ENCODE measurements at regions not wholly inside any gene's neighbourhood (a gene's known extent, or its start where the extent isn't known, plus 50 kb on each side); places are given as distances from the start of the nearest gene placed in this dataset.

DNA sequence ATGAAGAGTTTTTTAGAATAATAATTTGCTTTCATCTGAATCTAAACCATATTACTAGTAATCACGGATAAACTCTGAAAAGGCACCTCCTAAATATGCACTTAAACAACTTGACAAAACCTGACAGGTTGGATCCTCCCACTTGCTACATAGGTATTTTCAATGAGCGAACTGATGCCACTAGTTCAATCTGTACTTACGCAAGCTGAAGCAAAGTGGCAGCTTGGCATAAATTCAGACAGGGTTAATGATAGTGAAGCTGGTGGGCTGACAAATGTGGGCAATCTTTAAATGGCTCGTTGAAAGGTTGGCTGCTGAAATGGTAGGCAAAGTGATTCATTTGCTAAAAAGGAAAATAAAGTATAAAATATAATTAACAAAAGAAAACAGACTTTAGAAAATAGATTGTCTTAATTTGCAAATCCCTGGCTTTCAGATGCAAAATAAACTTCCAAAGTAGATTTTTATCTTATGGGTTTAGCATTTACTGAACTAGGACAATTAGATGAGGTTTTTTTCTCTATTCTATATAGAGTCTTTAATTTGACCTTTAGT is 1713.5 kb upstream of the SLC39A10 start:
- no peak overlapping the region for H3K4me3 ChIP-seq (replicated peaks in 1 of 3; ENCODE audit: insufficient read depth in 1 of 3, low read depth in 1 of 3, low read length in 3 of 3)
- no peak overlapping the region for H3K27ac ChIP-seq (ENCODE audit: insufficient read depth, low read depth, low read length)
- H3K9ac ChIP-seq (replicated peaks; ENCODE audit: extremely low read depth, insufficient read depth, low read length): no peak overlapping the region
- TF ChIP-seq EZH2 (IDR thresholded peaks at IDR 0.05; ENCODE audit: borderline replicate concordance, low read depth, low read length, severe bottlenecking): no peak
- no peak for TF ChIP-seq MYC (IDR thresholded peaks at IDR 0.05; ENCODE audit: low read depth, low read length)
- TF ChIP-seq GATA2 (IDR thresholded peaks at IDR 0.05; ENCODE audit: insufficient read depth, insufficient read length, low read depth, low read length): no peak
- no peak for TF ChIP-seq POLR2A (IDR thresholded peaks at IDR 0.05; ENCODE audit: low read depth, low read length)
- TF ChIP-seq POLR2AphosphoS5 (IDR thresholded peaks at IDR 0.05; ENCODE audit: insufficient read depth, low read depth, low read length): no peak
- TF ChIP-seq JUN (IDR thresholded peaks at IDR 0.05; ENCODE audit: borderline replicate concordance, insufficient read depth, insufficient read length, low read depth): no peak
- no peak overlapping the region for H3K4me2 ChIP-seq (ENCODE audit: insufficient read depth, low read length)
- FAIRE-seq: no peak
- POLR2A ChIA-PET: no interaction called here
- H3K79me2 ChIP-seq (ENCODE audit: control insufficient read depth, insufficient read depth, low read length): no peaks in the 10 kb centered on the region
- no peaks in the 10 kb centered on the region for H3K9me1 ChIP-seq (replicated peaks; ENCODE audit: control insufficient read depth, extremely low read depth, insufficient read depth, low read length)
- H3K36me3 ChIP-seq (ENCODE audit: control insufficient read depth in 2 of 2, extremely low read depth in 1 of 2, insufficient read depth in 2 of 2, low read length in 2 of 2): no peaks in the 10 kb centered on the region
- CTCF ChIA-PET: interaction anchor here (2.4 kb wide), 1 partner anchor 20 kb away, joined by 7 read pairs; no protein-coding TSS in a partner anchor
- H3K9me3 ChIP-seq (replicated peaks; ENCODE audit: control insufficient read depth, insufficient read depth, low read length): no peaks in the 10 kb centered on the region
- no peaks in the 10 kb centered on the region for H4K20me1 ChIP-seq (replicated peaks; ENCODE audit: control insufficient read depth, extremely low read depth, insufficient read depth, low read length)
- no TSS peak for BruUV-seq (replicated peaks)
- peak overlapping the region; percentile 3 for H2AFZ ChIP-seq (ENCODE audit: low read depth, low read length)
- H3K27me3 ChIP-seq (ENCODE audit: control insufficient read depth in 2 of 2, insufficient read depth in 2 of 2, low read length in 2 of 2): no peaks in the 10 kb centered on the region
- DNase-seq (ENCODE audit: low read depth, low spot score): no peak
- dilution Hi-C loops (cut with MboI; ENCODE audit: extremely low pct_ligation_motif_present, low sequenced_read_pairs): no loop called here
- intact Hi-C loops (cut with micrococcal nuclease): no loop called here
- H3K4me1 ChIP-seq (ENCODE audit: control insufficient read depth, extremely low read depth, insufficient read depth, low read length): no peaks in the 10 kb centered on the region

DNA sequence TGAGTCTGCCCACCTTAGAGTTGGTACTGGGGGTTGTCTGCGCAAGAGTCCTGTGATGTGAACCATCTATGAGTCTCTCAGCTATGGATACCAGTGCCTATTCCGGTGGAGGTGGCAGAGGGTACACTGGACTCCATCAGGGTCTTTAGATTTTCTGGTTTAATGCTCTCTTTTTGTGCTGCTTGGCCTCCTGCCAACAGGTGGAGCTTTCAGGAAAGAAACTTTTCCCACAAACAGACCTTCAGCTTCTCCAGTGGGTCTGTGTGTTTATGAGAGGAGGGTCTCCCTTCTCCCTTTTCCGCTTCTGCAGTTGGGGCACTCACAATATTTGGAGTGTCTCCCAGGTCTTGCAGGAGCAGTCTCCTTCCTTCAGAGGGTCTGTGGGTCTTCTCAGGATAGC is 1721.9 kb upstream of the SLC39A10 start:
- no TSS peak for BruUV-seq (replicated peaks)
- H3K4me1 ChIP-seq (ENCODE audit: control insufficient read depth, extremely low read depth, insufficient read depth, low read length): no peaks in the 10 kb centered on the region
- H3K27ac ChIP-seq (ENCODE audit: insufficient read depth, low read depth, low read length): no peak overlapping the region
- H3K9ac ChIP-seq (replicated peaks; ENCODE audit: extremely low read depth, insufficient read depth, low read length): no peak overlapping the region
- H3K27me3 ChIP-seq (ENCODE audit: control insufficient read depth in 2 of 2, insufficient read depth in 2 of 2, low read length in 2 of 2): no peaks in the 10 kb centered on the region
- intact Hi-C loops (cut with micrococcal nuclease): no loop called here
- H2AFZ ChIP-seq (ENCODE audit: low read depth, low read length): no peak overlapping the region
- FAIRE-seq (no peak), DNase-seq (ENCODE audit: low read depth, low spot score) (no peak)
- H4K20me1 ChIP-seq (replicated peaks; ENCODE audit: control insufficient read depth, extremely low read depth, insufficient read depth, low read length): no peaks in the 10 kb centered on the region
- ChIA-PET POLR2A (interaction anchor here (0.6 kb wide), 1 partner anchor 39 kb away, joined by 3 read pairs; no protein-coding TSS in a partner anchor), CTCF (interaction anchor here (1.7 kb wide), 1 partner anchor 28 kb away, joined by 6 read pairs; no protein-coding TSS in a partner anchor)
- TF ChIP-seq POLR2AphosphoS5 (IDR thresholded peaks at IDR 0.05; ENCODE audit: insufficient read depth, low read depth, low read length): no peak
- TF ChIP-seq GATA2 (IDR thresholded peaks at IDR 0.05; ENCODE audit: insufficient read depth, insufficient read length, low read depth, low read length): no peak
- TF ChIP-seq, protein P1, sequence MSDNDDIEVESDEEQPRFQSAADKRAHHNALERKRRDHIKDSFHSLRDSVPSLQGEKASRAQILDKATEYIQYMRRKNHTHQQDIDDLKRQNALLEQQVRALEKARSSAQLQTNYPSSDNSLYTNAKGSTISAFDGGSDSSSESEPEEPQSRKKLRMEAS (IDR thresholded peaks at IDR 0.05; ENCODE audit: insufficient read depth, insufficient read length): no peak
- no peak for TF ChIP-seq MYC (IDR thresholded peaks at IDR 0.05; ENCODE audit: low read depth, low read length)
- TF ChIP-seq FOS (IDR thresholded peaks at IDR 0.05; ENCODE audit: borderline replicate concordance, insufficient read depth, low read length): no peak
- TF ChIP-seq JUN (IDR thresholded peaks at IDR 0.05; ENCODE audit: borderline replicate concordance, insufficient read depth, insufficient read length, low read depth): no peak
- TF ChIP-seq, protein P2, sequence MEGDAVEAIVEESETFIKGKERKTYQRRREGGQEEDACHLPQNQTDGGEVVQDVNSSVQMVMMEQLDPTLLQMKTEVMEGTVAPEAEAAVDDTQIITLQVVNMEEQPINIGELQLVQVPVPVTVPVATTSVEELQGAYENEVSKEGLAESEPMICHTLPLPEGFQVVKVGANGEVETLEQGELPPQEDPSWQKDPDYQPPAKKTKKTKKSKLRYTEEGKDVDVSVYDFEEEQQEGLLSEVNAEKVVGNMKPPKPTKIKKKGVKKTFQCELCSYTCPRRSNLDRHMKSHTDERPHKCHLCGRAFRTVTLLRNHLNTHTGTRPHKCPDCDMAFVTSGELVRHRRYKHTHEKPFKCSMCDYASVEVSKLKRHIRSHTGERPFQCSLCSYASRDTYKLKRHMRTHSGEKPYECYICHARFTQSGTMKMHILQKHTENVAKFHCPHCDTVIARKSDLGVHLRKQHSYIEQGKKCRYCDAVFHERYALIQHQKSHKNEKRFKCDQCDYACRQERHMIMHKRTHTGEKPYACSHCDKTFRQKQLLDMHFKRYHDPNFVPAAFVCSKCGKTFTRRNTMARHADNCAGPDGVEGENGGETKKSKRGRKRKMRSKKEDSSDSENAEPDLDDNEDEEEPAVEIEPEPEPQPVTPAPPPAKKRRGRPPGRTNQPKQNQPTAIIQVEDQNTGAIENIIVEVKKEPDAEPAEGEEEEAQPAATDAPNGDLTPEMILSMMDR (IDR thresholded peaks at IDR 0.05; ENCODE audit: extremely low read depth in 1 of 2, insufficient read depth in 1 of 2, low read depth in 1 of 2, low read length in 2 of 2): no peak
- TF ChIP-seq EZH2 (IDR thresholded peaks at IDR 0.05; ENCODE audit: borderline replicate concordance, low read depth, low read length, severe bottlenecking): no peak
- no peaks in the 10 kb centered on the region for H3K9me1 ChIP-seq (replicated peaks; ENCODE audit: control insufficient read depth, extremely low read depth, insufficient read depth, low read length)
- H3K4me3 ChIP-seq (replicated peaks in 1 of 3; ENCODE audit: insufficient read depth in 1 of 3, low read depth in 1 of 3, low read length in 3 of 3): no peak overlapping the region
- no peaks in the 10 kb centered on the region for H3K36me3 ChIP-seq (ENCODE audit: control insufficient read depth in 2 of 2, extremely low read depth in 1 of 2, insufficient read depth in 2 of 2, low read length in 2 of 2)
- H3K79me2 ChIP-seq (ENCODE audit: control insufficient read depth, insufficient read depth, low read length): no peaks in the 10 kb centered on the region
- H3K4me2 ChIP-seq (ENCODE audit: insufficient read depth, low read length): no peak overlapping the region
- no peaks in the 10 kb centered on the region for H3K9me3 ChIP-seq (replicated peaks; ENCODE audit: control insufficient read depth, insufficient read depth, low read length)
- dilution Hi-C loops (cut with MboI; ENCODE audit: extremely low pct_ligation_motif_present, low sequenced_read_pairs): no loop called here

Data from endothelial cell of umbilical vein (primary cell).